Trophoblast cell (in vitro differentiated cells and primary cell): ENCODE measurements at regions not wholly inside any gene's neighbourhood (a gene's known extent, or its start where the extent isn't known, plus 50 kb on each side); places are given as distances from the start of the nearest gene placed in this dataset.
A peak's percentile ranks its signal among the peaks of the same experiment; 100 is the strongest.
"Not testable (repeated sequence)": the region's sequence is repeated elsewhere in the genome, so short reads cannot be mapped to it uniquely, and the experiment has no call there.

ENCODE experiments used
- DNase-seq, 2 donors: peaks; one replicate each; pipeline ENCODE4 v3.0.0-alpha.2; 2016
- H2AFZ ChIP-seq: 2 replicates; pipeline ENCODE4 v1.6.1; 2013; ENCODE audit warnings: low read length, moderate library complexity, mild to moderate bottlenecking; ENCODE audit not compliant: insufficient read depth, poor library complexity
- H2AK5ac ChIP-seq: 2 replicates; pipeline ENCODE4 v1.6.1; 2013; ENCODE audit warnings: mild to moderate bottlenecking, low read length
- H2BK120ac ChIP-seq: 2 replicates; pipeline ENCODE4 v1.6.1; 2013; ENCODE audit warnings: low read length, mild to moderate bottlenecking, moderate library complexity; ENCODE audit not compliant: insufficient read depth, poor library complexity
- H2BK12ac ChIP-seq: 2 replicates; pipeline ENCODE4 v1.6.1; 2013; ENCODE audit warnings: mild to moderate bottlenecking, low read length, moderate library complexity
- H2BK5ac ChIP-seq: 2 replicates; pipeline ENCODE4 v1.6.1; 2013; ENCODE audit warnings: low read length, low read depth, moderate library complexity, mild to moderate bottlenecking; ENCODE audit not compliant: poor library complexity
- H3K14ac ChIP-seq: 2 replicates; pipeline ENCODE4 v1.6.1; 2013; ENCODE audit warnings: mild to moderate bottlenecking, low read length
- H3K18ac ChIP-seq: 2 replicates; pipeline ENCODE4 v1.6.1; 2013; ENCODE audit warnings: mild to moderate bottlenecking, low read length
- H3K23ac ChIP-seq: 2 replicates; pipeline ENCODE4 v1.6.1; 2013; ENCODE audit warnings: low read length
- H3K27ac ChIP-seq: 2 replicates; pipeline ENCODE4 v1.5.1; 2013; ENCODE audit warnings: low read depth, mild to moderate bottlenecking, inconsistent platforms, low read length, moderate library complexity
- H3K27me3 ChIP-seq: 2 replicates; pipeline ENCODE4 v1.6.1; 2013; ENCODE audit warnings: inconsistent platforms, mild to moderate bottlenecking, low read length, moderate library complexity; ENCODE audit not compliant: insufficient read depth
- H3K36me3 ChIP-seq, 2 experiments: 1 replicate in 1 of 2; 2 replicates in 1 of 2; pipeline ENCODE4 v1.6.1; 2013; ENCODE audit warnings: low read length in 2 of 2, mild to moderate bottlenecking in 2 of 2, moderate library complexity in 1 of 2; ENCODE audit not compliant: insufficient read depth in 2 of 2, control insufficient read depth in 1 of 2
- H3K4ac ChIP-seq: 2 replicates; pipeline ENCODE4 v1.6.1; 2013; ENCODE audit warnings: low read depth, mild to moderate bottlenecking, low read length, moderate library complexity
- H3K4me1 ChIP-seq, 2 experiments: 1 replicate in 1 of 2; 2 replicates in 1 of 2; pipeline ENCODE4 v1.6.1; 2013; ENCODE audit warnings: low read length in 2 of 2, mild to moderate bottlenecking in 2 of 2, moderate library complexity in 1 of 2; ENCODE audit not compliant: insufficient read depth in 2 of 2, control insufficient read depth in 1 of 2
- H3K4me2 ChIP-seq: 2 replicates; pipeline ENCODE4 v1.6.1; 2013; ENCODE audit warnings: inconsistent platforms, mild to moderate bottlenecking, low read length, moderate library complexity
- H3K4me3 ChIP-seq: 2 replicates; pipeline ENCODE4 v1.5.1; 2013; ENCODE audit warnings: mild to moderate bottlenecking, low read depth, low read length, inconsistent platforms
- H3K79me1 ChIP-seq: one replicate; pipeline ENCODE4 v1.6.1; 2013; ENCODE audit warnings: low read length
- H3K79me2 ChIP-seq: 2 replicates; pipeline ENCODE4 v1.6.1; 2013; ENCODE audit warnings: low read length, mild to moderate bottlenecking; ENCODE audit not compliant: control insufficient read depth, insufficient read depth, poor library complexity
- H3K9ac ChIP-seq: 2 replicates; pipeline ENCODE4 v1.6.1; 2013; ENCODE audit warnings: mild to moderate bottlenecking, low read length
- H3K9me3 ChIP-seq: 2 replicates; pipeline ENCODE4 v1.6.1; 2013; ENCODE audit warnings: low read depth, mild to moderate bottlenecking, control low read depth, inconsistent platforms, low read length; ENCODE audit not compliant: insufficient read depth
- H4K12ac ChIP-seq: 2 replicates; pipeline ENCODE4 v1.6.1; 2013; ENCODE audit warnings: low read depth, mild to moderate bottlenecking, low read length, moderate library complexity
- H4K8ac ChIP-seq: 2 replicates; pipeline ENCODE4 v1.6.1; 2013; ENCODE audit warnings: low read depth, mild to moderate bottlenecking, low read length, moderate library complexity
- H4K91ac ChIP-seq: one replicate; pipeline ENCODE4 v1.6.1; 2013; ENCODE audit warnings: low read depth, mild to moderate bottlenecking, low read length, moderate library complexity
- WGBS: extraction: QIAGEN DNeasy Blood & Tissue Kit; methylation state at CpG from one replicate; pipeline ENCODE4 v1.1.7; 2013; ENCODE audit warnings: missing lambda C conversion rate; ENCODE audit not compliant: insufficient read length, insufficient coverage; ENCODE audit errors: extremely low coverage; 5-methylcytosine and 5-hydroxymethylcytosine counted together

GRCh38 chr10:64191286-64191685, 670.1 kb downstream of the REEP3 start:
- H3K27me3 ChIP-seq, result no peaks in the 10 kb centered on the region

GRCh38 chr10:64196638-64197315, 675.6 kb downstream of the REEP3 start:
- no peak overlapping the region for H2BK12ac ChIP-seq
- no peak overlapping the region for H3K4me2 ChIP-seq
- H2AK5ac ChIP-seq, result no peak overlapping the region
- H3K4me3 ChIP-seq, result no peak overlapping the region
- no peak overlapping the region for H3K4ac ChIP-seq
- no peak overlapping the region for H3K18ac ChIP-seq
- H3K27me3 ChIP-seq, result no peaks in the 10 kb centered on the region
- H3K9ac ChIP-seq, result no peak overlapping the region
- no peak overlapping the region for H3K23ac ChIP-seq
- no CpG with 5 or more reads among the region's 59 CpGs for WGBS
- peaks cover 1% of the 10 kb centered on the region for H3K9me3 ChIP-seq
- no peaks in the 10 kb centered on the region for H3K36me3 ChIP-seq
- DNase-seq, result peak in 1 of 2 donors; percentile 4
- no peak overlapping the region for H2AFZ ChIP-seq
- no peak overlapping the region for H4K8ac ChIP-seq
- no peak overlapping the region for H2BK5ac ChIP-seq
- H2BK120ac ChIP-seq, result no peak overlapping the region
- no peaks in the 10 kb centered on the region for H3K4me1 ChIP-seq
- H3K27ac ChIP-seq, result no peak overlapping the region
- H3K79me1 ChIP-seq, result no peaks in the 10 kb centered on the region
- H3K14ac ChIP-seq, result no peak overlapping the region
- H4K12ac ChIP-seq, result no peak overlapping the region
- no peak overlapping the region for H4K91ac ChIP-seq
- no peaks in the 10 kb centered on the region for H3K79me2 ChIP-seq

More at GRCh38 chr10:64191286-64191685, 670.1 kb downstream of the REEP3 start:
- H3K4me1 ChIP-seq, result peaks cover 0 to 2% of the 10 kb centered on the region in 2 experiments
- no peaks in the 10 kb centered on the region for H3K79me2 ChIP-seq
- H4K12ac ChIP-seq, result no peak overlapping the region
- H2BK5ac ChIP-seq, result no peak overlapping the region
- no peak overlapping the region for H4K91ac ChIP-seq
- no peak overlapping the region for H2AK5ac ChIP-seq
- no peak overlapping the region for H3K4ac ChIP-seq
- no peak overlapping the region for H3K23ac ChIP-seq
- H3K4me2 ChIP-seq, result no peak overlapping the region
- WGBS, result no CpG with 5 or more reads among the region's 3 CpGs
- no peaks in the 10 kb centered on the region for H3K36me3 ChIP-seq
- H4K8ac ChIP-seq, result no peak overlapping the region
- no peak for DNase-seq
- H3K27ac ChIP-seq, result no peak overlapping the region
- H2BK12ac ChIP-seq, result no peak overlapping the region
- no peak overlapping the region for H3K9ac ChIP-seq
- H3K18ac ChIP-seq, result no peak overlapping the region
- H2AFZ ChIP-seq, result no peak overlapping the region
- H3K4me3 ChIP-seq, result no peak overlapping the region
- H3K9me3 ChIP-seq, result no peaks in the 10 kb centered on the region
- no peaks in the 10 kb centered on the region for H3K79me1 ChIP-seq
- no peak overlapping the region for H2BK120ac ChIP-seq
- no peak overlapping the region for H3K14ac ChIP-seq

DNA sequence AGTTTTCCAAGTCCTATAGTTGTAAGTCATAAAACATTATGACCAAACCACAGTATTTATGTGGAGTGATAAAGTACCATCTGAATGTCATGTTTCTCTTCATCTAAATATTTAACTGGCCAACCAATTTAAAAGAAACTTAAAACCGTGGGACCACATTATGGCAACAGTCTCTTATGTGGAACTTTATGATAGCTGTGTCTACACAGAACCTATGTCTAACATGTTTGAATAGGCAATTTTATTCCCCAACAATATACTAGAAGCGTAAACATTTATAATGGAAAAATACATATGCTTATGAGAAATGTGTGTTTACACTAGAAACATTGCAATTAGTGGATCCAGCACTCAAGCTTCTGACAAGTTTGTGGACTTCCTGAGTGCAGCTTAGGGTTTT, 680.7 kb downstream of the REEP3 start:
- Histone ChIP-seq H4K8ac (no peak overlapping the region), H3K27me3 (no peaks in the 10 kb centered on the region), H2BK120ac (no peak overlapping the region), H4K91ac (no peak overlapping the region), H3K36me3 (no peaks in the 10 kb centered on the region), H3K23ac (no peak overlapping the region), H3K9me3 (peaks cover 1% of the 10 kb centered on the region), H3K27ac (no peak overlapping the region), H3K18ac (no peak overlapping the region), H3K9ac (no peak overlapping the region), H3K14ac (no peak overlapping the region), H3K4me2 (no peak overlapping the region), H2BK12ac (no peak overlapping the region), H2BK5ac (no peak overlapping the region), H2AK5ac (no peak overlapping the region), H3K4me1 (no peaks in the 10 kb centered on the region), H3K79me2 (no peaks in the 10 kb centered on the region), H3K79me1 (no peaks in the 10 kb centered on the region), H4K12ac (no peak overlapping the region), H3K4me3 (no peak overlapping the region), H2AFZ (no peak overlapping the region), H3K4ac (no peak overlapping the region)
- WGBS, result no CpG with 5 or more reads among the region's 2 CpGs
- DNase-seq, result no peak

DNA sequence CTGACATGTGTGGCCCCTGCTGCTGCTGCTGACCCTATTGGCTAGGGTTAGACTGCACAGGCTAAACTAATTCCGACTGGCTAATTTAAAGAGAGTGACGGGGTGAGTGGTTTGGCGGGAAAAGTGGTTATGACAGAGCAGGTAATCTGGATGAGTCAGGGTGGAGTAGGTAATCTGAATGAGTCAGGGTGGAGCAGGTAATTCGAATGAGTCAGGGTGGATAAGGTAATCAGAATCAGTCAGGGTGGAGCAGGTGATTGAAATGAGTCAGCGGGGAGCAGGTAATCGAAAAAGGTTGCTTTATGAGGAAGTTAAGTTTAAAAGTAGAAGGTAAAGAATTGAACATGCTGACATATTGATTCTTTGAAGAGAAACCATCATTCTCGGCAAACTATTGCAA, 683.3 kb downstream of the REEP3 start:
- not testable (repeated sequence) for H3K36me3 ChIP-seq, H4K12ac ChIP-seq, H3K79me2 ChIP-seq, H3K18ac ChIP-seq, H2BK5ac ChIP-seq, H2BK12ac ChIP-seq, H3K14ac ChIP-seq, H3K27ac ChIP-seq, H3K27me3 ChIP-seq, H2AK5ac ChIP-seq, H2BK120ac ChIP-seq, H3K23ac ChIP-seq, H3K4me2 ChIP-seq, H4K91ac ChIP-seq, H3K4me3 ChIP-seq, DNase-seq, H3K79me1 ChIP-seq, H4K8ac ChIP-seq, H3K4ac ChIP-seq, H3K4me1 ChIP-seq, H3K9me3 ChIP-seq, H2AFZ ChIP-seq, H3K9ac ChIP-seq
- no CpG with 5 or more reads among the region's 7 CpGs for WGBS
